ENCODE measurements at regions not wholly inside any gene's neighbourhood (a gene's known extent, or its start where the extent isn't known, plus 50 kb on each side); places are given as distances from the start of the nearest gene placed in this dataset.

DNA sequence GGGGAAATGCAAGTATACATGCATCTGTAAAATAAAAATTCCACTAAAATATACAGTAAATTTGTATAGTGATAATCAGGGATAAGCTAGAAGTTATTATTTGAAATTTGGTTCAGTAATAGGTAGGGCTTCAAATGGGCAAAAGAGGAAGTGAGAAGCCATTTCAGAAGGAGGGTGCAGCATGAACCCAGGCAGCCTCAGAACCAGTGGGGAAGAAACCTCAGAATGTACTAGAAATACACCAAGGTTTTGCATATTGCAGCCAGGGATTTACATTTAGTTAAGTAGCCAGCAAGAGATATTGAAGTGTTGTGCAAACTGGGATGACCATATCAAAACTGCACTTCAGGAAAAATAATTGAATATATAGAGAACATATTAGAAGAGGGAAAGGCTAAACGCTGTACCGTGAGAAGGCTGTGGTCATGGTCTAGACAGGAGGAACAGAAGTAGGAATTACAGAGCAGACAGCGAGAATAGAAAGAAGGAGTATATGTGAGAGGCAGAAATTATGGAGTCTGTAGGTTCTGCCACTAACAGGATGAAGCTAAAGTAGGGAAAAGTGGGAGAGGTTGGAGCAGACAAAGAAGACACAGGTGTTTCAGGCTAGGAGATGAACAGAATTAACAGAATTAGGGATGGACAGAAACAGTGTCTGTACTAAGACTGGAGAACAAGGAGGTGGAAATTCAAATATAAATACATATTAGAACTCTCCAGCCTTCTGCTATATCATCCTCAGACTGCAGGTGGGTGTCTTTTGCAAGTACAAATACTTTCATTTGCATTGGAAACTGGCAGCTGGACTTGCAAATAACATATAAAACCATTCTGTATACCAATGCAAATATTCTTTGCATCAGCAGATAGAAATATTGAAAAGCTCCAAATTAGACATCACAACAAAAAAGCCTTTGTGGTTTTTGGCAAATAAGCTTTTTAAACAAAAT lies 335.6 kb downstream of the ZNF608 start:
- DNase-seq: no peak

DNA sequence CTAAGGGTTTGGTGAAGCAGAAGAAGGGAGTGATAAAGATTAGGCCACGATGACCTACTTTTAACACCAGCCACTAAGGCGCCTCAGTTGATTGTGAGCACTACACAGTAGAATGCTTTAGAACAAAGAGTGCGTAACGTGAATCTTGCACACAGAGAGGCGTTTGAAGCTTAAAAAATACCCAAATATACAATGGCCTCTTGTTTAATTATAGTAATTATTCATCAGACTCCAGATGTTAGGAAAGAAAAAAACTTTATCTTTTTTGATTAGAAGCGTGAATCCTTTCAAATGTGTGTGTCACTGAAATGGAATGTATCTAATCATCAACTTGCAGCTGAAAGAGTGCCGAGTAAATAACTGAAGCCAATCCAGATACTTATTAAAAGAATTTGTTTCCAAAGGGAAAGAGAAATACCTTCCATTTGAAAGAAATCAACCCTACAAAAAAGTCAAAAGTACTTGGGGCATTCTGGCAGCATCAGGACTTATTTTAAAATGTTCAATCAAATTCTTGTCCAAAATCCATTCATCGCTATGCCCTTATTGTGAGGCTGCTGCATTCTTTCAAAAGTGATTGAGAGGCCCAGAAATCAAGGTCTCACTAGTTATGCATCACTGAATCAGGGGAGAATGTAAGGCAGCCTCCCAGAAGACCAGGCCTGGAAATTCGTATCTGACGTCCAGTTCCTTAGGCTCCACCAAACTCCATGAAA lies 337.5 kb downstream of the ZNF608 start:
- DNase-seq: no peak

DNA sequence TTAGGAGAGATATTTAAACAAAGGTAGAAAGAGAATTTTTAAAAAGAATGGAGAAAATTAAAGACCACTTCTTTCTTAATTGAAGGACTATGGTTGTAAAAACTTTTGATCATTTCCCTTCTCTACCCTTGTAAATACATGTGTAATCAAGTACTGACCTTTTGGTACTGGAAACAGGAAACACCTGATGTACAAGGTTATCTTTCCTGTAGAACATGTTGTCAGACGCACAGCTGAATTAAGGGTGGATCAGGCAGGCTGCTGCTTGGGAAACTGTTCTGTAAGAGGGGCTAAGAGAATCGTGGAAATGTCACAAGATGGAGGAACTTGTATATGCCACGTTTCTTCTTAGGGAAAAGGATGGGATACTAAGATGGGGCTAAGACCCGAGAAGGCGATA lies 341.6 kb downstream of the ZNF608 start:
- no peak for DNase-seq

DNA sequence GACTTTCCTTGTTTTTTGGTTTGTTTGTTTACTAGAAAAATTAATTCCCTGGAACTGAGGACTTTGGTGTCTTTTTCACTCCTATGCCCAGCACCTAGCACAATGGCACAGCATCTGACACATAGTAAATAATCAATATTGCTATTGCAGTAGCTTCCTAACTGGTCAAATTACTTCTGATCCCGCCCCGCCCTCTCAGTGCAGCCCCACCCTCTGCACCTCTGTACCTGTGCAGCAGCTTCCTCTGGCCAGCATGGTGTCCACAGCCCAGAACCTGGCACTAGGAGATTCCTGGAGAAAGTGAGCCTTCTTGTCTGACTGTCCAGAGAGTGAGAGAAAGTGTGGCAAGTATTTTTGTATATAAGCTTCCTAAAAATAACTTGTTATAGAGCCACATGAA lies 343.2 kb downstream of the ZNF608 start:
- DNase-seq: no peak

DNA sequence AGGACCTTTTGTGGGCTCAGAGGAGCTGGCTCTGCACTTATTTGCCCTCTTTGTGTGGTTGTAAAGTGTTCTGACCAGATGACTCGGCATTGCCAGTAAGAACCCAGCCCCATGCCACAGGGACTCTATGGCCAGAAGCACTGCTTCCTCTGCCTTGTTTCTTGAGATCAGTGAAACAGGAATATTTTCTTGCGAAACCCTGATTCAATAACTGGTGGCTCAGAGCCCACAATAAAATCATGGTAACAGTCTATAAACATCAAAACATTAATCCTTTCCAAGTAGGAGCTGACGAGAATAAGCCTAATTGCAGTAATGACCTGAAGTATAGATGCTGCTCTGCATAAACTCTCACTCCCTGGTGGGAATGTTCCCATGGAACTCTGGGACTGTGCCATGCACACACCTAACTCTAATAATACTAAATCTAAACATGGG lies 344.3 kb downstream of the ZNF608 start:
- DNase-seq: no peak

DNA sequence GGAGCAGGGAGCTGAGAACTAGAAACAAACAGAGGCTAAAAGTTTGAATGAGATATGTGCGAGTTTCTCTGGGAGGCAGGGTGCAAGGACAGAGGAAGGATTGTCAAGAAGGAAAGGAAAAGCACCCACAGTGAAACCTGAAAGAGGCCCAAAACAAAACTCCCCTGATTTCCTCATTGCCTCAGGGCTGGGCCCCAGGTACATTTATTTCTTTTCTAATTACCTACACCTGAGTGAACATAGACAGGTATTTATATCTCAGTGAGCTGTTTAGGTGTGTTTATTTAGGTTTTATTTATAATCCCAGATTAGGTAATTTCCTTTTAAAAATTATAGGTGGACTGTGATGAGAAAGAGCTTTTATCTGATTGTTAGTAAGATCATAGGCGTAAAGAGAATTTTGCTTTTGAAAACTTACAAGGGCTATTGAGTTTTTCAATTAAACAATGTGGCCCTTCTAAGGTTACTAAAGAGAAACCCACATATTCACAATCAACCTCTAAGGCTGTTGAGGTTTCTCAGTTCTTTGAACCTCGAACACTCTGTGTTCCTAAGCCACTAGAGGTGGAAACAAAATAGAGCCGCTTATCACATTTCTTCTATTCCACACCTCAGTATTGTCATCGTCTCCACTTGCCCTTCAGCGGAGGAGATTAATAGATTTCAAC lies 344.8 kb downstream of the ZNF608 start:
- no peak for DNase-seq

DNA sequence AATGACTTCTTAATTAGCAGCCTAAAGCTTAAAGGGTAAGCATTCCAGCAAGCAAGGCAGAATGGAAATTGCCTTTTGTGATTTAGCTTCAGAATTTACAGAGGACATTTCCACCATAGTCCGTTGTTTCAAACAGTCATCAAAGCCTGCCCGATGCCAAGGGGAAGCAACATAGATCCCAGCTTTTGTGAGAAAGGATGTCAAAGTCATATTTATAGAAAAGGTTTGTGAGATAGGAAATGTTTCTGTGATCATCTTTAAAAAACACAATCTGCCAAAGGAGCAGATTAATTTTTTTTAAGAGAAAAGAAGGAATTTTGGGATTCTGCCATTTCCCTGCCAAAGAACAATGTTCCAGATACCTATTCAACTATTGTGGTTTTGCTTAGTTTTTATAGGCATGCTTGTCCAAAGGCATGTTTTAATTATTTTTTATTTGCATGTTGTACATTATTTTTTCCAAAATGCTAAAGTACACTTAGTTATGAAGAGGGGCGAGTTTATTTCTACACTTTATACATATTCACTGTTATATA lies 346.9 kb downstream of the ZNF608 start:
- no peak for DNase-seq

DNA sequence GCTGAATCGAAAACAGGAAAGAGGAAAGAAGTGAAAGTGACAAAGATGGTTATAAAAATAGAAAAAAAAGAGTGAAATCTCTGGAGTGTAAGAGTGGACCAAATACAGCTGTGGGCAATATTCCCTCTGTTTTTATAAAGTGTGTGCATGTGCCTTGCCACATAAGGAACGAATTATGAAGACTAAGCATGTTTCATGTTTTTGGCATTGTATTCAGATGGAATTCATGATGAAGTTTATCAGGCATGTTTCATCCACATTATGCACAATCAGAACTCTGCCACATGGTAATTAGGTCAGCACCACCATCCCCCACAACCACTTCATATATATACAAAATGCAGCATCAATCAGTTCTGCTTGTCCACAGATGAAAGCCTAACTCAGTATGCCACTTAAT lies 348.0 kb downstream of the ZNF608 start:
- DNase-seq: no peak

DNA sequence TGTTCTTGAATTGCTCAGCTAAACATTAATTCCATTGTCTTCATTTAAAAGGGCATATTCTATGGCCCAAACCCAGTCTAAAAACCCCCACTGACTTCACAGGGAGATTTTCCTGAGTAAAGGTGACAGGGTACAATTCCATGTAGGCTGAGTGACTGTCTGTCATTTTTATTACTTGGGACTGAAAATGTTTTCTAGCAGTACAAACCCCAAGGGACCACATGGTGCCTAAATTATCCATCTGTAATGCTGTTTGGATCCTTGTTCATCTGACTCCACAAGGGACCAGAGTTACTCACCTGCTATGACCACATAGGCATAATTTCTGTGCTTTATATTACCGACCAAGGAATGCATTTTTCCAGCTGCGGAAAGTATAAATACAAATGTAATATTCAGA lies 349.1 kb downstream of the ZNF608 start:
- no peak for DNase-seq

DNA sequence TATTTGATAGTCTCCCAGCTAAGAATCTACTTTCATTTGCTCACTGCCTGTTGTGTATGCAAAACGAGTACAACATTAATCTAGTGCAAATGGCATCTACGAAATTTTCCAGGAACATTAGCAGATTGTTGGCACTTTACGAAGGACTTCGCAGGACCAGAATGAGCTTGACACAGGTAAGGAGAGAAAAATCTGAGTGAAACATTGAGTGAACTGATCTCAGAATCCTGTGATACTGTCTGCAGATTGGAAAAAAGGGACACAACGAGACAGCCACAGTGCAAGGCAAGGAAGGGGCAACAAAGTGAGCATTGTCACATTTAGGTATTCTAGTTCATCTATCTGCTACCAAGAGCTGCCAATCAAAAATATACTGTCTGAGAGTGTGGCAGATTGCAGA lies 350.5 kb downstream of the ZNF608 start:
- DNase-seq: no peak

DNA sequence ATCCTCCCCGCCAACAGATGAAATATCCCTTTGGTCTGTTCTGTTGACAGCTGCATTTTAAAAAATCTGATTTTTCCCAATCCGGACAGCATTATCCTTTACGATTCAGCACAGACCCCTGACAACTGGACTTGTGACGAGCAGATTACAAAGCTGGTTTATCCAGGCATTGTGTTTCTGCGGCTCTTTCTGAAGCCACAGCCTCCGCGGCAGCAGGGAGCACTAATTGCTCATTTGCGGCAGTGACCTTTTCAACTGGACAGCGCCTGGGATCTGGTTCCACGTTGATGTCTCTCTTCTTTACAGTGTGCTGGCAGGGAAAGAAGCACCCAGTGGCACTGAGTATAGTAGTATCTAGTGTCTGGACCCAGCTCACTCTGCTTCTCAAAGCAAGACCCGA lies 351.2 kb downstream of the ZNF608 start:
- DNase-seq: no peak

DNA sequence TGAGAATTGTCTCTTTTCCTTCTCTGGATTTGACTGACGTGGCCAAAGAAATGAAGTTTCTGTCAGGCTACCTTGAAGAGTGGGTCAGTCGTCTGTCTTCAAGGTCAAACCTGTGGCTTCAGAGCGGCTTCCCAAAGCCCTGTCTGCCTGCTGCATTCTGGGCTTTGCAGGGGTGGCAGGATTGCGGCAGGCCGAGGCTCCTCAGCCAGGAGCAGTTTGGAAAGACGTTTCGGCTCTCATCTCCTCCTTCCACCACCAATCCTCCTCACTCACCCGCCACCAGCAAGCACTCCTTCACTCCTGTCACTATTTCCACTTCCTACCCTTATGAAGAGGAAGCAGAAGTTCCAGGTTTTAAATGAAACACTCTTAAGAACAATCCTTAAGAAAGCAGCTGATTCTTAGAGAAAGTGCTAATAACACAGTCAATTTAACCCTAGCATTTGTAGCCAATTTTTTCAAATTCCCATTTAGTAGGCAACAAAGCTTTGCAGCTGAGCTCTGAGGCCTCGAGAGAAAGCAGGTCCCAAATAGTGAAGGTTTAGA lies 351.7 kb downstream of the ZNF608 start:
- no peak for DNase-seq

DNA sequence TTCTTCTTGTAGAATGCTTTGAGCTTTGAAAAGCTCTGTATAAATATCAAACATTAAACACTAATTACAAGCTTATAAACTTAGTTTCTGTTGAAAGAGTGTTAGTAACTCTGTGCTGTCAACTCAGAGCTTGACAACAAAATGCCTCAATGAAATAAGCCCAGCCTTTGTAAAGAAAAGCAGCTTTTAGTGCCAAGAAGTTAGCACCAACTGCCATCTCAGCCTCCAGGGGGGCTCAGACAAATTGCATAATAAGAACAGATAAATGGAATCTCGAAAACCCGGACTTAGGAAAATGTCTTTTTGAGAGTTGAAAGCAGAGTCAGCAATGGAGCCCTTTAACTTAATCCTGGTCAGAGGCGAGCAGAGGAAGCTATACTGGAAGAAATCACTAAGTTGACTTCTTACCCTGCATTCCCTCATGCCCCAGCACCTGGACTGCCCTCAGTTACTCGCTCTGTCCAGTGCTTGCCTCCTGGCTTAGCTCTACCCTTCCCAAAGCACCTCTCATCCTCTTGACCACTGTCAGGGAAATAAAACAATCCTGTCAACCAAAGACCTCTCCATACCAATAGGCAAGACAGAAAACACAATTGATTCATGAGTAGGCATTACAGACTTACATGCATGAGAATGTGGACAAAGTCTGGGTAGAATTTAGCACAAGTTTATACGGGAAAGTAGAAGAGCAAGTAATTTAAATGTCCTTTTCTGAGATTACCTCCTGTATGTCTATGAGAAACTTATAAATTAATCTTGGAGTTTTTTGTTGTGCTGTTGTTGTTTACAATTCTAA lies 352.7 kb downstream of the ZNF608 start:
- DNase-seq: no peak

DNA sequence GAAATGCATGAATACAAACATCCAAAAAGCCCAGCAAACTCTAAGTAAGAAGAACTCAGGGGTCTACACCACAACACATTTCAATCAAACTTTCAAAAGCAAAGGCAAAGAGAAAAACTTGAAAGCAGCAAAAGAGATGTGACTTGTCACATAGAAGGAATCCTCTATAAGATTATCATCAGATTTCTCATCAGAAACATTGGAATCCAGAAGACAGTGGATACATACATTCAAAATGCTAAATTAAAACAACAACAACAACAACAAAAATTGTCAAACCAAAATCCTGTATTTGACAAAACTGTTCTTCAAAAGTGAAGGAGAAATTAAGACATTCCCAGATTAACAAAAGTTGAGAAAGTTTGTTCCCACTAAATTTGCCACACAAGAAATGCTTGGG lies 362.7 kb downstream of the ZNF608 start:
- DNase-seq: no peak

DNA sequence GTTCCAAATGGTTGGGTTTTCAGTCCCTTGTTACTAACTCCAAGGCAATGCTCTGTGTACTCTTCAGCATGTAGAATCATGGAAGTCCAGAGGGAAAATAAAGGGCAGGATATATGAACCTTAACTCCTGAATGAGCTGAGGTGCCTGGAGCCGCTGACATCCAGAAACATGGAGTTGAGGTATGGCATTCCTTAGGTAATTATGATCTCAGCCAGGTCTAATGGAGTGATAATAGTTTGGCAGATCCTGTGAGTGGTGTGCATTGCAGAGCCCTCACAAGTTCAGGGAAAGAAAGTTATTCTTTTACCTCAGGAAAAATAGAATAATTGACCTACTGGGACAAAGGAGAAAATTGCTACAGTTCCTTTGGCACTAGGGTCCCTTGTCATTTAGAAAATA lies 369.1 kb downstream of the ZNF608 start:
- DNase-seq: no peak

DNA sequence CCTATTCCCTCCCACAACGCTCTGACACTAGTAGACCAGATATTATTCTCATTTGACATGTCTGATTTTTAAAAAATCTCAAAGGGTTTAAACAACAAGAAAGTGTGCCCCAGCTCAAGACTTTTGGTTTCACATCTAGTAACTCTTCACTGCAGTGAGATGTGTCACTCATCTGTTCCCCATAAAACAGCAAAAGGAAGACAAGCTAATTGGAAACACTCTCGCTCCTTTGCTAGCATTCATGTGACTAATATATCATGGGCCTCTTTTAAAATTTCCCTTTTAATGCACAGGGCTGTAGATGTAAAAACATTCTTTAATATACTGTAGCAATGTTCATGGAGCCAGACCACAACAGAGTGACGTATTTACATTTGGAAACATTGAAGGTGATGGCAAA lies 372.6 kb downstream of the ZNF608 start:
- DNase-seq: no peak

DNA sequence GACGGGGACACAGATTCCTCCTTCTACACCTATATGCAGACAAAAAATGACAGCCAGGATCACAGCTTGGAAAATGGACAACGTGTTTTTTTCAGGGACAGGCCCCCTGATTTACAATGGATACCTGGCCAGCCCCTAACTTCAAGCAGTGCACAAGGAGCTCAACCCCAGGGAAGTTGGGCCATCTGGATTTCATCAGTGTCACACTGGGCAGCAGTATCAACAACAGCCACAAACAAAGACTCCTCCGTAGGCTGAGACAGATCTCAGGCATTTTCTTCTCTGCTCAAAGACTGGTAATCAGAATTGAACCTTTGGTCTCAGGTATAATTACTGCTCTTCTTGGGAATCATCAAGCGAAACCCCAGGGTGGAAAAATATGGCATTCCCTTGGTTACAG lies 374.0 kb downstream of the ZNF608 start:
- no peak for DNase-seq

DNA sequence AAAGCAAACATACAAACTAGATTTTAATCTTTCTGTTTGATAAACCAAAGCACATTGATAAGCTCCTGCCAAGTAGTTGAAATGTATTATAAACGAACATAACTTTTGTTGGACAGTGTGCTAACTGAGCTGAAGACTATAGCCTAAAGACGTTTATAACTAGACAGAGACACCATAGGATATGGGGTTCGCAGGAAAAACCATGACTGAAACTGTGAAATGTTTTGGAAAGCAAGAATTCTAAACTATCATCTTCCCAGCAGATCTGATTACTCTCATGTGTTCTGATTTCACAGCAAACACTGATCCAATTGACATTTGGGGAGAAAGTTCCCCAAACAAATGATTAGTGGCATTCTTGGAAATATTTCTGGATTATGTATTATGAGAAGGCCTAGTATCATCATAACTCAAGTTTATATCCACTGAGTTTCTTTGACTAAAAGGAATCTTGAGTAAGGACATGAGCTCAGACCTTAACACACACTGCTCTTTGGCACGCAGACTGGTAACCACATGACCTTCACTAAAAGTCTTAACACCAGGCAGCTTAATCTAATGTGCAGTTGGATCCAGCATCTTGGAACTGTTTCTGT lies 375.2 kb downstream of the ZNF608 start:
- no peak for DNase-seq

DNA sequence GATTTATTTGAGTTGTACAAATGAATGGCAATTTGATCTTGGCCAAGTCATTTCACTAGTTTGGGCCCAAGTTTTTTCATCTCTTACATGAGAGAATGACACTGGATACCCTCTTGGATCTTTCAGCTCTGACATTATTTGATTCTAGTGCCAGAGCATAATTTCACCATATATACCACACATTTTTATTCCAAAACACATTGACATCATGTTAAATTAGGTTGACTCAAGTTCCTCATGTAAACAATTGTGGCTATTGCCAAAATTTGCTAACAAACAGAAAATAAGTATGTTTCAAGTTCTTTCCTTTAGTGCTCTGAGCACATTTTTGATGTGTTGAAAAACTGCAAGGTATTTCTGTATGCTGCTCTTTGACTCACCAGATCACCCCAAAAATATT lies 375.8 kb downstream of the ZNF608 start:
- no peak for DNase-seq

DNA sequence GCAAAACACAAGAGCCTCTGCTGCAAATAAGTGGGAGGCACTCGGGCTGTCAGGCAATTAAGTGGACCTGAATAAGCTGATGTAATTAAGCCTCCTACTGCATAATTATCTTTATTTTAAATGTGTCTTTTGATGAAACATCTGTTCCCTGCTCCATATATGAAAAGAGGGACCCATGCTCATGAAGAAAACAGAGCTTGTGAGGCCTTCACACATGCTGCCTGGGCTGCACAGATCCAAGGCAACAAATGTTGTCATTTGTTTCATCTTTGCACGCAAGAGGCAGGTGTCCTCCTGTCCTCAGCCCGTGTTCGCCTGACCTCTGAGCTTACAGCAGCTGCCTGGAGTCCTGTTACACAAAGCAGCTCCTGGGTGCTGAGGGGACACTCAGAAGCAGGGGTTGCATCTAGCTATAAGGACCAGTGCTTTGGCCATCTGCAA lies 381.1 kb downstream of the ZNF608 start:
- DNase-seq: no peak

DNA sequence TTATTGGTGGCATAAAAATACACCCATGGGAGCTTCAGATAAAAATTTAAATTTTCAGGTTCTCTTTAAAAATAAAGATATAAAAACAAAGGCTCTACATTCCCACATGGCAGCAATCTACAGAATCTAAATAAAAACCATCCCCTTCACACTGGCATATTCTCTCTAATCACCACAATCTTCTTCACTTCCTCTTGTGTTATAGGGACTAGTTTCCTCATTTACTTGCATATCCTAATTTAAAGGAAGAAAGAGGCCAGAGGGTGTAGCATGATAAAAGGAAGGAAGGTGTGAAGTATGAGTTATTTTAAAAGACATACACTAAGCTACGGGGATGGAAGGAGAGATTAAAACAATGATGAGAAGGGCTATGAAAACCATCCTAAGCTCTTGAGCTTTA lies 390.5 kb downstream of the ZNF608 start:
- no peak for DNase-seq

DNA sequence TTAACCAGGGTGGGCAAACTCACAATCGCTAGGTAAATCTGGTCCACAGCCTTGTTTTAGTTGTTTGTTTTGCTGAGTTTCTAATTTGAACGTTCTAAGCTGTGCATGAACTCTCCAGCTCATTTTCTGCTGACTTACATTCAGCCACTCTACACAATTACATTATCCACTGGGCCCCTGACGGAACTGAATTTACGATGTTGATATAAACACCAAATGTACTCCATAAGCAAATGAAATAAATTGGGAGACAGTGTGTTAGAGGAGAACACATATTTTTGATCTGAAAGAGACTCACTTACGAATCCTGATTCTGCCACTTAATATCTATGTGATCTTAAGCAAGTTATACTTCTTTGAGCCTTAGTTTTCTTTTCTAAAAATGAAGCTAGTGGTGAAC lies 393.4 kb downstream of the ZNF608 start:
- no peak for DNase-seq

Data from CD4-positive, alpha-beta T cell treated with Interleukin-12 subunit alpha and Interleukin-12 subunit beta, for 1 hour (primary cell).